ENCODE measurements at regions not wholly inside any gene's neighbourhood (a gene's known extent, or its start where the extent isn't known, plus 50 kb on each side); places are given as distances from the start of the nearest gene placed in this dataset.
A peak's percentile ranks its signal among the peaks of the same experiment; 100 is the strongest.

DNA sequence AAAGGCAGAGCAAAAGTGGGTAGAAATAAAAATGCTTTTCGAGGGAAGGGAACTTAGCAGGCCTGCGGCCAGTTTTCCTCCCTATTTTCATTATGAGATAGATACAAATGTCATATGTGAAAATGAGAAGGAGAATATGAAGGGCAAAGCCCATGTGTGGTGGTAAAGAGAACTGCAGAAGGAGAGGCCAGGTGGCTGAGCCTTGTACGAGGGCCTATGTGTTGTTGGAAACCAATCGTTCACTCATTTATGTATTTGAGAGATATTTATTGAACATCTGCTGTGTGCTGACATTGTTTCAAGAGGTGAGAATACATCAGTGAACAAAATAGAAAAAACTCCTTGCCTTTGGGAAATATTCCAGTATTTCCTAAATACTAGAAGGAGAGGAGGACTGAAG, 147.7 kb downstream of the SH3BGRL2 start (continued):
- TF ChIP-seq IKZF3 (tag by site-specific recombination; IDR thresholded peaks at IDR 0.05) (no peak), ZNF626 (tag by site-specific recombination; IDR thresholded peaks at IDR 0.05) (no peak), KLF9 (tag by site-specific recombination; IDR thresholded peaks at IDR 0.05; ENCODE audit: low read depth) (no peak), ZNF558 (tag by site-specific recombination; IDR thresholded peaks at IDR 0.05) (no peak)
- TF ChIP-seq, protein P1, sequence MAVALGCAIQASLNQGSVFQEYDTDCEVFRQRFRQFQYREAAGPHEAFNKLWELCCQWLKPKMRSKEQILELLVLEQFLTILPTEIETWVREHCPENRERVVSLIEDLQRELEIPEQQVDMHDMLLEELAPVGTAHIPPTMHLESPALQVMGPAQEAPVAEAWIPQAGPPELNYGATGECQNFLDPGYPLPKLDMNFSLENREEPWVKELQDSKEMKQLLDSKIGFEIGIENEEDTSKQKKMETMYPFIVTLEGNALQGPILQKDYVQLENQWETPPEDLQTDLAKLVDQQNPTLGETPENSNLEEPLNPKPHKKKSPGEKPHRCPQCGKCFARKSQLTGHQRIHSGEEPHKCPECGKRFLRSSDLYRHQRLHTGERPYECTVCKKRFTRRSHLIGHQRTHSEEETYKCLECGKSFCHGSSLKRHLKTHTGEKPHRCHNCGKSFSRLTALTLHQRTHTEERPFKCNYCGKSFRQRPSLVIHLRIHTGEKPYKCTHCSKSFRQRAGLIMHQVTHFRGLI (tag by site-specific recombination; IDR thresholded peaks at IDR 0.05), result no peak

DNA sequence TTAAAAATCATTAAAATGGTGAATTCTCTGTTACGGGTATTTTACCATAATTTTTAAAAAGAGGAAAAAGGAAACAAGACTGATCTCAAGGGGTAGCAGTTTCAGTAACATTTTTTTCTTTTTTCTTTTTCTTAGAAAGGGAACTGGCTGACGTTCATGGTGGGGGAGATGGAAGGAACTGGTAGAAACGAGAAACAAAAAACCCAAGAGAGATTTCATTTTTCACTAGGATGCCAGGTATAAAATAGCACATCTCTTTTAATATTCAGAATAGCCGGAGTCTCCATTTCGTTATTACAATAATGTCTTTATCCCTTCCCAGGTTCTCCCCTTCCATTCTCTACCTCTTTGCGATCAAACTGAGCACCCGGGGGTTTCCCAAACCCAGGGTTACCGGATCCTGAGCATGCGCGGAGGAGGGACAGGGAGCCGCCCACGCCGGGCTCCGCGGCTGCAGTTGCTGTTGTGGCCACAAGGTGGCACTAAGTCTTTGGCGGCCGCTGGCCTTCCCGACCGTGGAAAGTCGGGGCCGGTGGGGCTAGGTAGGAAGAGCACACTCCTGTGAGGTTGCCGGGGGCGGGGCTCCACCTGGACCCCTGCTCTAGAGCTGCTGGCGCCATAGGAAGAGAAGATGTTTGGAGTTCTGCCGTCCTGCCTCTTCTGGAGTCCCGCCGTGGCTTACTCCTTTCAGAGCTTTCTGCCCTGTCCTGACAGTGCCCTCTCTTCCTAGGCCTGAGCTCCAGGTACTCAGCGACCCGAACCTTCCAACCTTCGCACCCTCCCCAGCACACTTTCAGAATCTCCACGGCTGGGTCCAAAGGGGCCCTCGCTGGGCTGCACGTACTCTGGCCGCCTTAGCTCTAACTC, 146.8 kb downstream of the SH3BGRL2 start:
- ChIA-PET POLR2A (no interaction called here), CTCF (interaction anchor here (0.5 to 1.9 kb wide), 36 partner anchors 9 to 355 kb away, joined by 3 to 36 read pairs (median 5); no protein-coding TSS in a partner anchor)
- Histone ChIP-seq H3K36me3 (ENCODE audit: control insufficient read depth in 2 of 2, insufficient read depth in 1 of 2, low read length in 2 of 2) (no peaks in the 10 kb centered on the region), H3K9me3 (ENCODE audit: control insufficient read depth, insufficient read depth, low read depth, low read length) (no peaks in the 10 kb centered on the region), H3K4me1 (ENCODE audit: control insufficient read depth, insufficient read depth, low read length) (no peaks in the 10 kb centered on the region), H3K27ac (ENCODE audit: extremely low read depth, low read depth, low read length) (no peak overlapping the region), H3K4me3 (ENCODE audit: low read depth, low read length) (peak overlapping the region; percentile 20)
- TF ChIP-seq MZF1 (tag by site-specific recombination; IDR thresholded peaks at IDR 0.05; ENCODE audit: borderline replicate concordance) (no peak), EGR2 (tag by site-specific recombination; IDR thresholded peaks at IDR 0.05; ENCODE audit: low read depth) (peak; percentile 75), ZNF501 (tag by site-specific recombination; IDR thresholded peaks at IDR 0.05) (no peak), ZNF335 (tag by site-specific recombination; conservative IDR thresholded peaks at IDR 0.05) (0 out of 2 replicates have a peak, but pooled peaks have one; percentile 9), ZNF585B (tag by site-specific recombination; IDR thresholded peaks at IDR 0.05) (no peak), KLF16 (tag by site-specific recombination; IDR thresholded peaks at IDR 0.05) (0 out of 2 replicates have a peak, but pooled peaks have one; percentile 28), SCRT1 (tag by site-specific recombination; IDR thresholded peaks at IDR 0.05; ENCODE audit: borderline replicate concordance) (no peak), ZNF302 (tag by site-specific recombination; IDR thresholded peaks at IDR 0.05; ENCODE audit: low read depth) (no peak), PRDM1 (tag by site-specific recombination; IDR thresholded peaks at IDR 0.05) (no peak), ZNF654 (tag by site-specific recombination; IDR thresholded peaks at IDR 0.05; ENCODE audit: low read depth) (peak; percentile 67), WT1 (tag by site-specific recombination; IDR thresholded peaks at IDR 0.05) (no peak), ZNF2 (tag by site-specific recombination; IDR thresholded peaks at IDR 0.05) (peak; percentile 56; the same call in 1 of the 2 replicates), ZNF341 (tag by site-specific recombination; IDR thresholded peaks at IDR 0.05; ENCODE audit: low read depth) (peak; percentile 52; the same call in 1 of the 2 replicates), ZBTB48 (tag by site-specific recombination; IDR thresholded peaks at IDR 0.05) (no peak)
- TF ChIP-seq, protein P2, sequence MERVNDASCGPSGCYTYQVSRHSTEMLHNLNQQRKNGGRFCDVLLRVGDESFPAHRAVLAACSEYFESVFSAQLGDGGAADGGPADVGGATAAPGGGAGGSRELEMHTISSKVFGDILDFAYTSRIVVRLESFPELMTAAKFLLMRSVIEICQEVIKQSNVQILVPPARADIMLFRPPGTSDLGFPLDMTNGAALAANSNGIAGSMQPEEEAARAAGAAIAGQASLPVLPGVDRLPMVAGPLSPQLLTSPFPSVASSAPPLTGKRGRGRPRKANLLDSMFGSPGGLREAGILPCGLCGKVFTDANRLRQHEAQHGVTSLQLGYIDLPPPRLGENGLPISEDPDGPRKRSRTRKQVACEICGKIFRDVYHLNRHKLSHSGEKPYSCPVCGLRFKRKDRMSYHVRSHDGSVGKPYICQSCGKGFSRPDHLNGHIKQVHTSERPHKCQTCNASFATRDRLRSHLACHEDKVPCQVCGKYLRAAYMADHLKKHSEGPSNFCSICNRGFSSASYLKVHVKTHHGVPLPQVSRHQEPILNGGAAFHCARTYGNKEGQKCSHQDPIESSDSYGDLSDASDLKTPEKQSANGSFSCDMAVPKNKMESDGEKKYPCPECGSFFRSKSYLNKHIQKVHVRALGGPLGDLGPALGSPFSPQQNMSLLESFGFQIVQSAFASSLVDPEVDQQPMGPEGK (tag by site-specific recombination; IDR thresholded peaks at IDR 0.05), result peak; percentile 24
- TF ChIP-seq, protein P3, sequence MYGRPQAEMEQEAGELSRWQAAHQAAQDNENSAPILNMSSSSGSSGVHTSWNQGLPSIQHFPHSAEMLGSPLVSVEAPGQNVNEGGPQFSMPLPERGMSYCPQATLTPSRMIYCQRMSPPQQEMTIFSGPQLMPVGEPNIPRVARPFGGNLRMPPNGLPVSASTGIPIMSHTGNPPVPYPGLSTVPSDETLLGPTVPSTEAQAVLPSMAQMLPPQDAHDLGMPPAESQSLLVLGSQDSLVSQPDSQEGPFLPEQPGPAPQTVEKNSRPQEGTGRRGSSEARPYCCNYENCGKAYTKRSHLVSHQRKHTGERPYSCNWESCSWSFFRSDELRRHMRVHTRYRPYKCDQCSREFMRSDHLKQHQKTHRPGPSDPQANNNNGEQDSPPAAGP (tag by site-specific recombination; IDR thresholded peaks at IDR 0.05), result 0 out of 2 replicates have a peak, but pooled peaks have one; percentile 19
- TF ChIP-seq, protein P4, sequence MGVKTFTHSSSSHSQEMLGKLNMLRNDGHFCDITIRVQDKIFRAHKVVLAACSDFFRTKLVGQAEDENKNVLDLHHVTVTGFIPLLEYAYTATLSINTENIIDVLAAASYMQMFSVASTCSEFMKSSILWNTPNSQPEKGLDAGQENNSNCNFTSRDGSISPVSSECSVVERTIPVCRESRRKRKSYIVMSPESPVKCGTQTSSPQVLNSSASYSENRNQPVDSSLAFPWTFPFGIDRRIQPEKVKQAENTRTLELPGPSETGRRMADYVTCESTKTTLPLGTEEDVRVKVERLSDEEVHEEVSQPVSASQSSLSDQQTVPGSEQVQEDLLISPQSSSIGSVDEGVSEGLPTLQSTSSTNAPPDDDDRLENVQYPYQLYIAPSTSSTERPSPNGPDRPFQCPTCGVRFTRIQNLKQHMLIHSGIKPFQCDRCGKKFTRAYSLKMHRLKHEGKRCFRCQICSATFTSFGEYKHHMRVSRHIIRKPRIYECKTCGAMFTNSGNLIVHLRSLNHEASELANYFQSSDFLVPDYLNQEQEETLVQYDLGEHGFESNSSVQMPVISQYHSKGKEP (tag by site-specific recombination; IDR thresholded peaks at IDR 0.05), result no peak
- TF ChIP-seq, protein P5, sequence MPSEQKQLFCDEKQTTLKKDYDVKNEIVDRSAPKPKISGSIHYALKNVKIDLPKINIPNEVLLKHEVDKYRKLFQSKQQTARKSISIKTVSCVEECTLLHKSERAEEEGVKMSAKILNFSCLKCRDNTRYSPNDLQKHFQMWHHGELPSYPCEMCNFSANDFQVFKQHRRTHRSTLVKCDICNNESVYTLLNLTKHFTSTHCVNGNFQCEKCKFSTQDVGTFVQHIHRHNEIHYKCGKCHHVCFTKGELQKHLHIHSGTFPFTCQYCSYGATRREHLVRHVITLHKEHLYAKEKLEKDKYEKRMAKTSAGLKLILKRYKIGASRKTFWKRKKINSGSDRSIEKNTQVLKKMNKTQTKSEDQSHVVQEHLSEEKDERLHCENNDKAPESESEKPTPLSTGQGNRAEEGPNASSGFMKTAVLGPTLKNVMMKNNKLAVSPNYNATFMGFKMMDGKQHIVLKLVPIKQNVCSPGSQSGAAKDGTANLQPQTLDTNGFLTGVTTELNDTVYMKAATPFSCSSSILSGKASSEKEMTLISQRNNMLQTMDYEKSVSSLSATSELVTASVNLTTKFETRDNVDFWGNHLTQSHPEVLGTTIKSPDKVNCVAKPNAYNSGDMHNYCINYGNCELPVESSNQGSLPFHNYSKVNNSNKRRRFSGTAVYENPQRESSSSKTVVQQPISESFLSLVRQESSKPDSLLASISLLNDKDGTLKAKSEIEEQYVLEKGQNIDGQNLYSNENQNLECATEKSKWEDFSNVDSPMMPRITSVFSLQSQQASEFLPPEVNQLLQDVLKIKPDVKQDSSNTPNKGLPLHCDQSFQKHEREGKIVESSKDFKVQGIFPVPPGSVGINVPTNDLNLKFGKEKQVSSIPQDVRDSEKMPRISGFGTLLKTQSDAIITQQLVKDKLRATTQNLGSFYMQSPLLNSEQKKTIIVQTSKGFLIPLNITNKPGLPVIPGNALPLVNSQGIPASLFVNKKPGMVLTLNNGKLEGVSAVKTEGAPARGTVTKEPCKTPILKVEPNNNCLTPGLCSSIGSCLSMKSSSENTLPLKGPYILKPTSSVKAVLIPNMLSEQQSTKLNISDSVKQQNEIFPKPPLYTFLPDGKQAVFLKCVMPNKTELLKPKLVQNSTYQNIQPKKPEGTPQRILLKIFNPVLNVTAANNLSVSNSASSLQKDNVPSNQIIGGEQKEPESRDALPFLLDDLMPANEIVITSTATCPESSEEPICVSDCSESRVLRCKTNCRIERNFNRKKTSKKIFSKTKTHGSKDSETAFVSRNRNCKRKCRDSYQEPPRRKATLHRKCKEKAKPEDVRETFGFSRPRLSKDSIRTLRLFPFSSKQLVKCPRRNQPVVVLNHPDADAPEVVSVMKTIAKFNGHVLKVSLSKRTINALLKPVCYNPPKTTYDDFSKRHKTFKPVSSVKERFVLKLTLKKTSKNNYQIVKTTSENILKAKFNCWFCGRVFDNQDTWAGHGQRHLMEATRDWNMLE (tag by site-specific recombination; conservative IDR thresholded peaks at IDR 0.05; ENCODE audit: low read depth), result 0 out of 2 replicates have a peak, but pooled peaks have one; percentile 17
